ENCODE measurements at regions not wholly inside any gene's neighbourhood (a gene's known extent, or its start where the extent isn't known, plus 50 kb on each side); places are given as distances from the start of the nearest gene placed in this dataset.

DNA sequence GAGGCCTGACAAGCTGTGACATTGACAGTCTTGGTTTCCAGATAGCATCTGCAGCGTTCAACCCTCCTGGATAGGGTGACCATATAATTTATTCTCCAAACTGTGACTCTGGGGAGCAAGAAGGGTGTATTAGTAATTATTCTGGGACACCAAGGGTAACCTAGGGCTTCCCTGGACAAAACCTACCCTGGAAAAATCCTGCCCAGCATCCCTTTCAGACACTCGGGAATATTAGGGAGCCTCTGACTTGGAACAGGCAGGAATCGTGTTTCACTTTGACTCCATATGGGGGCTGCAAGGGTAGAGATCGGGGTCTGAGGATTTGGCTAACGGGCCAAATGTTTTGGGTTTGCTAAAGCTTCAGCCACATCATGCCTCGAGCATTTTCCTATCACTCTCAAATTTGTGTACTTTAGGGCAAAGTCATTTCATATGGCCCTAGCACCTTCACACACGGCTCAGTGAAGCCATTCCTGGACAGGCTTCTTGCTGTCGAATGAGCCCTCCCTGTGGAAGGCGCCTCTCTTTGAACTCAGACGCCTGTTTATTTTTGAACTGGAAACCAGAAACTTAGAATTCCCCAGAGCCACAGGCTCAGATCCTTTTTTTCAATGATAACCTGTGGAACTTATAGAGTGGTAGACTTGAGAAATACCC lies 129.9 kb downstream of the DDX1 start:
- H2AFZ ChIP-seq (ENCODE audit: low read depth, low read length), result no peak overlapping the region
- H3F3A ChIP-seq (ENCODE audit: insufficient read depth, low read length, poor library complexity, severe bottlenecking), result no peaks in the 10 kb centered on the region
- H3K27me3 ChIP-seq (ENCODE audit: insufficient read depth, low read depth, low read length), result no peaks in the 10 kb centered on the region
- no peak overlapping the region for H3K4me3 ChIP-seq (ENCODE audit: low read length)
- H3K79me2 ChIP-seq (replicated peaks; ENCODE audit: insufficient read depth, low read length), result no peaks in the 10 kb centered on the region
- H3K4me2 ChIP-seq (ENCODE audit: low read length), result no peak overlapping the region
- H3K36me3 ChIP-seq (ENCODE audit: insufficient read depth, low read length), result no peaks in the 10 kb centered on the region
- TF ChIP-seq EP300 (conservative IDR thresholded peaks at IDR 0.05; ENCODE audit: poor library complexity, severe bottlenecking) (no peak), SMC3 (conservative IDR thresholded peaks at IDR 0.05; ENCODE audit: poor library complexity) (no peak), MXI1 (conservative IDR thresholded peaks at IDR 0.05; ENCODE audit: poor library complexity, severe bottlenecking) (no peak), TAF1 (IDR thresholded peaks at IDR 0.05; ENCODE audit: low read depth) (no peak), RAD21 (conservative IDR thresholded peaks at IDR 0.05) (no peak)
- TF ChIP-seq, protein P1, sequence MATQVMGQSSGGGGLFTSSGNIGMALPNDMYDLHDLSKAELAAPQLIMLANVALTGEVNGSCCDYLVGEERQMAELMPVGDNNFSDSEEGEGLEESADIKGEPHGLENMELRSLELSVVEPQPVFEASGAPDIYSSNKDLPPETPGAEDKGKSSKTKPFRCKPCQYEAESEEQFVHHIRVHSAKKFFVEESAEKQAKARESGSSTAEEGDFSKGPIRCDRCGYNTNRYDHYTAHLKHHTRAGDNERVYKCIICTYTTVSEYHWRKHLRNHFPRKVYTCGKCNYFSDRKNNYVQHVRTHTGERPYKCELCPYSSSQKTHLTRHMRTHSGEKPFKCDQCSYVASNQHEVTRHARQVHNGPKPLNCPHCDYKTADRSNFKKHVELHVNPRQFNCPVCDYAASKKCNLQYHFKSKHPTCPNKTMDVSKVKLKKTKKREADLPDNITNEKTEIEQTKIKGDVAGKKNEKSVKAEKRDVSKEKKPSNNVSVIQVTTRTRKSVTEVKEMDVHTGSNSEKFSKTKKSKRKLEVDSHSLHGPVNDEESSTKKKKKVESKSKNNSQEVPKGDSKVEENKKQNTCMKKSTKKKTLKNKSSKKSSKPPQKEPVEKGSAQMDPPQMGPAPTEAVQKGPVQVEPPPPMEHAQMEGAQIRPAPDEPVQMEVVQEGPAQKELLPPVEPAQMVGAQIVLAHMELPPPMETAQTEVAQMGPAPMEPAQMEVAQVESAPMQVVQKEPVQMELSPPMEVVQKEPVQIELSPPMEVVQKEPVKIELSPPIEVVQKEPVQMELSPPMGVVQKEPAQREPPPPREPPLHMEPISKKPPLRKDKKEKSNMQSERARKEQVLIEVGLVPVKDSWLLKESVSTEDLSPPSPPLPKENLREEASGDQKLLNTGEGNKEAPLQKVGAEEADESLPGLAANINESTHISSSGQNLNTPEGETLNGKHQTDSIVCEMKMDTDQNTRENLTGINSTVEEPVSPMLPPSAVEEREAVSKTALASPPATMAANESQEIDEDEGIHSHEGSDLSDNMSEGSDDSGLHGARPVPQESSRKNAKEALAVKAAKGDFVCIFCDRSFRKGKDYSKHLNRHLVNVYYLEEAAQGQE (IDR thresholded peaks at IDR 0.05; ENCODE audit: borderline replicate concordance), result no peak
- H3K27ac ChIP-seq (ENCODE audit: low read length), result no peak overlapping the region
- no peaks in the 10 kb centered on the region for H3K9me2 ChIP-seq (ENCODE audit: insufficient read depth, low read length)
- no peaks in the 10 kb centered on the region for H3K9me3 ChIP-seq (ENCODE audit: low read length)
- H3K9ac ChIP-seq (ENCODE audit: low read length), result no peak overlapping the region
- no peaks in the 10 kb centered on the region for H4K20me1 ChIP-seq (ENCODE audit: insufficient read depth)

DNA sequence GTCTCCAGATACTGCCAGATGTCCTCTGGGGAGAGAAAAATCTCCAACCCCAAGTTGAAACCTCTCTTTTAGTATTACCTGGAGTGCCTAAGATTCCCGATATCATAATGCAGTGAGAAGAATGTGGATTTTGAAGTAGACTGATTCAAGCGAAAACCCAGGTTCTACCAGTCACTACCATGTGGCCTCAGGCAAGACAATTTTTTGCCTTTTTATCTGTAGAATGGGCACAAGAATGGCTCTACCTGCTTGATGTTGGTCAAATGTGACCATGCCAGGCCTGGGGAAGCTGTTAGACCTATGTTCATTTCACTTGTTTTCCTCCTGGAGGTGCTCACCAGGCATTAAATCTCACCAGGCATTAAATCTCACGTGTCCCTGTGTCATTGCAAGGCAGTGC lies 131.3 kb downstream of the DDX1 start:
- Histone ChIP-seq H3K27me3 (ENCODE audit: insufficient read depth, low read depth, low read length) (no peaks in the 10 kb centered on the region), H3K4me3 (ENCODE audit: low read length) (no peak overlapping the region), H3K79me2 (replicated peaks; ENCODE audit: insufficient read depth, low read length) (no peaks in the 10 kb centered on the region), H4K20me1 (ENCODE audit: insufficient read depth) (no peaks in the 10 kb centered on the region), H3K9ac (ENCODE audit: low read length) (no peak overlapping the region), H3K9me3 (ENCODE audit: low read length) (no peaks in the 10 kb centered on the region), H3K4me2 (ENCODE audit: low read length) (no peak overlapping the region), H3K27ac (ENCODE audit: low read length) (no peak overlapping the region), H3K36me3 (ENCODE audit: insufficient read depth, low read length) (no peaks in the 10 kb centered on the region), H3K9me2 (ENCODE audit: insufficient read depth, low read length) (no peaks in the 10 kb centered on the region), H2AFZ (ENCODE audit: low read depth, low read length) (no peak overlapping the region), H3F3A (ENCODE audit: insufficient read depth, low read length, poor library complexity, severe bottlenecking) (no peaks in the 10 kb centered on the region)
- TF ChIP-seq SMC3 (conservative IDR thresholded peaks at IDR 0.05; ENCODE audit: poor library complexity) (no peak), RAD21 (conservative IDR thresholded peaks at IDR 0.05) (no peak), EP300 (conservative IDR thresholded peaks at IDR 0.05; ENCODE audit: poor library complexity, severe bottlenecking) (no peak), MXI1 (conservative IDR thresholded peaks at IDR 0.05; ENCODE audit: poor library complexity, severe bottlenecking) (no peak), EZH2 (IDR thresholded peaks at IDR 0.05; ENCODE audit: borderline replicate concordance, insufficient read depth, low read length, poor library complexity, severe bottlenecking) (no peak), CTCF (IDR thresholded peaks at IDR 0.05; ENCODE audit: poor library complexity, severe bottlenecking) (no peak), POLR2AphosphoS5 (IDR thresholded peaks at IDR 0.05) (no peak), TAF1 (IDR thresholded peaks at IDR 0.05; ENCODE audit: low read depth) (no peak)
- TF ChIP-seq, protein P1 (IDR thresholded peaks at IDR 0.05; ENCODE audit: borderline replicate concordance), result no peak
